ENCODE measurements at regions not wholly inside any gene's neighbourhood (a gene's known extent, or its start where the extent isn't known, plus 50 kb on each side); places are given as distances from the start of the nearest gene placed in this dataset.

GRCh38 chr3:157754451-157754850 is 251.2 kb upstream of the VEPH1 start:
- TF ChIP-seq FOXM1 (IDR thresholded peaks at IDR 0.05; ENCODE audit: borderline replicate concordance, low read depth), result no peak
- no peak for TF ChIP-seq ZBTB7A (IDR thresholded peaks at IDR 0.05; ENCODE audit: low read depth)
- no peak for TF ChIP-seq CEBPB (IDR thresholded peaks at IDR 0.05)
- TF ChIP-seq EP300 (IDR thresholded peaks at IDR 0.05; ENCODE audit: borderline replicate concordance), result no peak
- TF ChIP-seq NFIC (IDR thresholded peaks at IDR 0.05), result no peak
- TF ChIP-seq TEAD4 (IDR thresholded peaks at IDR 0.05), result no peak
- no peak for TF ChIP-seq YY1 (IDR thresholded peaks at IDR 0.05; ENCODE audit: low read depth)
- no peak for TF ChIP-seq REST (IDR thresholded peaks at IDR 0.05; ENCODE audit: low read depth)
- no peak for TF ChIP-seq EGR1 (IDR thresholded peaks at IDR 0.05)

- TF ChIP-seq REST (IDR thresholded peaks at IDR 0.05; ENCODE audit: low read depth) (no peak), CEBPB (IDR thresholded peaks at IDR 0.05) (no peak), RAD21 (IDR thresholded peaks at IDR 0.05; ENCODE audit: low read depth) (no peak), TCF12 (IDR thresholded peaks at IDR 0.05; ENCODE audit: low read depth) (no peak), EGR1 (IDR thresholded peaks at IDR 0.05) (no peak), CREB1 (IDR thresholded peaks at IDR 0.05; ENCODE audit: low read depth) (no peak), FOXM1 (IDR thresholded peaks at IDR 0.05; ENCODE audit: borderline replicate concordance, low read depth) (no peak), USF1 (IDR thresholded peaks at IDR 0.05) (no peak), TAF1 (IDR thresholded peaks at IDR 0.05; ENCODE audit: low read depth) (no peak), YY1 (IDR thresholded peaks at IDR 0.05; ENCODE audit: low read depth) (no peak), MAX (IDR thresholded peaks at IDR 0.05) (no peak), TEAD4 (IDR thresholded peaks at IDR 0.05) (no peak), ZBTB7A (IDR thresholded peaks at IDR 0.05; ENCODE audit: low read depth) (no peak)
Observed at GRCh38 chr3:157753787-157754136, 250.5 kb upstream of the VEPH1 start.

GRCh38 chr3:157752956-157753786 is 250.0 kb upstream of the VEPH1 start:
- TF ChIP-seq CEBPB (IDR thresholded peaks at IDR 0.05) (no peak), NFIC (IDR thresholded peaks at IDR 0.05) (no peak), USF1 (IDR thresholded peaks at IDR 0.05) (no peak), MAX (IDR thresholded peaks at IDR 0.05) (no peak), TCF12 (IDR thresholded peaks at IDR 0.05; ENCODE audit: low read depth) (no peak), REST (IDR thresholded peaks at IDR 0.05; ENCODE audit: low read depth) (no peak), TAF1 (IDR thresholded peaks at IDR 0.05; ENCODE audit: low read depth) (no peak), RAD21 (IDR thresholded peaks at IDR 0.05; ENCODE audit: low read depth) (no peak), CREB1 (IDR thresholded peaks at IDR 0.05; ENCODE audit: low read depth) (no peak), FOXM1 (IDR thresholded peaks at IDR 0.05; ENCODE audit: borderline replicate concordance, low read depth) (no peak), EP300 (IDR thresholded peaks at IDR 0.05; ENCODE audit: borderline replicate concordance) (no peak), EGR1 (IDR thresholded peaks at IDR 0.05) (no peak), YY1 (IDR thresholded peaks at IDR 0.05; ENCODE audit: low read depth) (no peak), ZBTB7A (IDR thresholded peaks at IDR 0.05; ENCODE audit: low read depth) (no peak), TEAD4 (IDR thresholded peaks at IDR 0.05) (no peak)

GRCh38 chr3:157752554-157752953 is 249.3 kb upstream of the VEPH1 start:
- TF ChIP-seq CREB1 (IDR thresholded peaks at IDR 0.05; ENCODE audit: low read depth), result no peak
- TF ChIP-seq REST (IDR thresholded peaks at IDR 0.05; ENCODE audit: low read depth), result no peak
- TF ChIP-seq FOXM1 (IDR thresholded peaks at IDR 0.05; ENCODE audit: borderline replicate concordance, low read depth), result no peak
- TF ChIP-seq RAD21 (IDR thresholded peaks at IDR 0.05; ENCODE audit: low read depth), result no peak
- TF ChIP-seq TAF1 (IDR thresholded peaks at IDR 0.05; ENCODE audit: low read depth), result no peak
- TF ChIP-seq TCF12 (IDR thresholded peaks at IDR 0.05; ENCODE audit: low read depth), result no peak
- no peak for TF ChIP-seq MAX (IDR thresholded peaks at IDR 0.05)
- TF ChIP-seq ZBTB7A (IDR thresholded peaks at IDR 0.05; ENCODE audit: low read depth), result no peak
